PC-3 (cell line): ENCODE measurements at regions not wholly inside any gene's neighbourhood (a gene's known extent, or its start where the extent isn't known, plus 50 kb on each side); places are given as distances from the start of the nearest gene placed in this dataset.
"Not testable (repeated sequence)": the region's sequence is repeated elsewhere in the genome, so short reads cannot be mapped to it uniquely, and the experiment has no call there.

ENCODE experiments used
- ATAC-seq: fragments of 200-7000 bp; cut with Tn5 transposase; 2 replicates; pipeline ENCODE4 v1.9.1; 2020; ENCODE audit warnings: mild to moderate bottlenecking, moderate library complexity
- BruUV-seq: library from RNA; stranded (reverse); fragments of 400-500 nt; replicated peaks from 2 replicates; lab custom pipeline; 2021; lab: Mats Ljungman, UMichigan
- CTCF ChIA-PET: fragments of 300-600 bp; sonication (Branson Sonifier 250); formaldehyde crosslinking; loops from one replicate; lab custom pipeline; 2022; ENCODE audit warnings: antibody characterized with exemption; lab: Charles Lee
- POLR2A ChIA-PET: fragments of 300-600 bp; sonication (Branson Sonifier 250); formaldehyde crosslinking; loops from one replicate; lab custom pipeline; 2022; ENCODE audit warnings: antibody characterized with exemption; ENCODE audit not compliant: unreplicated experiment; lab: Charles Lee
- DNase-seq: peaks from one replicate; pipeline ENCODE4 v3.0.0-alpha.2; 2015
- H2AFZ ChIP-seq: fragments of 300-600 bp; sonication (generic); 2 replicates; pipeline ENCODE4 v1.6.0; 2016; ENCODE audit warnings: antibody characterized with exemption, low read length
- H3F3A ChIP-seq: fragments of 300-600 bp; sonication (generic); one replicate; pipeline ENCODE4 v1.6.0; 2017; ENCODE audit warnings: antibody characterized with exemption, low read length, control low read depth, mild to moderate bottlenecking; ENCODE audit not compliant: unreplicated experiment
- H3K27ac ChIP-seq: fragments of 300-600 bp; sonication (generic); 2 replicates; pipeline ENCODE4 v1.5.1; 2016; ENCODE audit warnings: mild to moderate bottlenecking, low read length
- H3K27me3 ChIP-seq: fragments of 300-600 bp; sonication (generic); 2 replicates; pipeline ENCODE4 v1.6.1; 2016; ENCODE audit warnings: low read length, mixed read lengths
- H3K36me3 ChIP-seq: fragments of 300-600 bp; sonication (generic); 2 replicates; pipeline ENCODE4 v1.6.1; 2016; ENCODE audit warnings: low read depth, mixed run types, low read length, mixed read lengths
- H3K4me1 ChIP-seq: fragments of 300-600 bp; sonication (generic); 2 replicates; pipeline ENCODE4 v1.5.1; 2016; ENCODE audit warnings: low read length; ENCODE audit not compliant: insufficient read depth
- H3K4me2 ChIP-seq: fragments of 300-600 bp; sonication (generic); 2 replicates; pipeline ENCODE4 v1.6.0; 2016; ENCODE audit warnings: low read length
- H3K4me3 ChIP-seq: fragments of 300-600 bp; sonication (generic); 2 replicates; pipeline ENCODE4 v1.5.1; 2016; ENCODE audit warnings: mild to moderate bottlenecking, low read length, mixed read lengths
- H3K79me2 ChIP-seq: fragments of 300-600 bp; sonication (generic); 2 replicates; pipeline ENCODE4 v1.6.1; 2017; ENCODE audit warnings: low read length, mixed read lengths
- H3K9ac ChIP-seq: fragments of 300-600 bp; sonication (generic); 2 replicates; pipeline ENCODE4 v1.6.0; 2016; ENCODE audit warnings: mild to moderate bottlenecking, low read length
- H3K9me2 ChIP-seq: fragments of 300-600 bp; sonication (generic); replicated peaks from 2 replicates; pipeline ENCODE4 v1.6.1; 2016; ENCODE audit warnings: mixed run types, low read length, mixed read lengths
- H3K9me3 ChIP-seq: fragments of 300-600 bp; sonication (generic); 2 replicates; pipeline ENCODE4 v1.6.1; 2016; ENCODE audit warnings: low read length, mixed read lengths
- H4K20me1 ChIP-seq: fragments of 300-600 bp; sonication (generic); 2 replicates; pipeline ENCODE4 v1.6.1; 2016; ENCODE audit warnings: low read length, mixed read lengths
- CTCF ChIP-seq: fragments of 300-600 bp; sonication (generic); conservative IDR thresholded peaks from 2 replicates; pipeline ENCODE4 v1.5.1; 2017; ENCODE audit warnings: antibody characterized with exemption, low read depth, mild to moderate bottlenecking, low read length
- EZH2 ChIP-seq: fragments of 300-600 bp; sonication (generic); IDR thresholded peaks from one replicate; pipeline ENCODE4 v1.6.1; 2017; ENCODE audit warnings: antibody characterized with exemption, mild to moderate bottlenecking, low read length; ENCODE audit not compliant: unreplicated experiment
- EZH2phosphoT487 ChIP-seq: fragments of 300-600 bp; sonication (generic); IDR thresholded peaks from 2 replicates; pipeline ENCODE4 v1.6.1; 2018; ENCODE audit warnings: mild to moderate bottlenecking, antibody characterized with exemption, low read length, borderline replicate concordance
- intact Hi-C: fragments of 100-400 bp; cut with micrococcal nuclease; formaldehyde crosslinking; loops from 2 replicates; pipeline ENCODE4 v1.9.0; 2023

GRCh38 chr18:10169064-10169562 lies 255.3 kb downstream of the VAPA start:
- H3K79me2 ChIP-seq = no peaks in the 10 kb centered on the region
- POLR2A ChIA-PET = interaction anchor here (0.5 kb wide), 1 partner anchor 186 kb away, joined by 3 read pairs; no protein-coding TSS in a partner anchor
- no peak overlapping the region for H3K4me3 ChIP-seq
- intact Hi-C loops = no loop called here
- H3K27me3 ChIP-seq = 0 out of 2 replicates have a peak, but pooled peaks cover 23% of the 10 kb centered on the region
- no peaks in the 10 kb centered on the region for H3K9me3 ChIP-seq
- TF ChIP-seq EZH2phosphoT487 = no peak
- TF ChIP-seq CTCF = no peak
- TF ChIP-seq EZH2 = no peak
- CTCF ChIA-PET = no interaction called here
- no peaks in the 10 kb centered on the region for H3F3A ChIP-seq
- H2AFZ ChIP-seq = no peak overlapping the region
- H4K20me1 ChIP-seq = no peaks in the 10 kb centered on the region
- no peaks in the 10 kb centered on the region for H3K9me2 ChIP-seq
- no TSS peak for BruUV-seq
- no peak overlapping the region for H3K27ac ChIP-seq
- ATAC-seq = no peak; the same call in 1 of the 2 replicates
- no peak overlapping the region for H3K4me2 ChIP-seq
- no peaks in the 10 kb centered on the region for H3K36me3 ChIP-seq
- H3K4me1 ChIP-seq = no peaks in the 10 kb centered on the region
- H3K9ac ChIP-seq = no peak overlapping the region
- peak; percentile 62 for DNase-seq

- Histone ChIP-seq H3K36me3 (no peaks in the 10 kb centered on the region), H3K79me2 (no peaks in the 10 kb centered on the region), H3K9me2 (no peaks in the 10 kb centered on the region), H3F3A (no peaks in the 10 kb centered on the region), H3K9ac (no peak overlapping the region), H3K4me1 (no peaks in the 10 kb centered on the region), H3K4me2 (no peak overlapping the region), H3K27me3 (0 out of 2 replicates have a peak, but pooled peaks cover 16% of the 10 kb centered on the region), H4K20me1 (no peaks in the 10 kb centered on the region), H3K9me3 (no peaks in the 10 kb centered on the region), H2AFZ (no peak overlapping the region), H3K4me3 (no peak overlapping the region), H3K27ac (no peak overlapping the region)
- intact Hi-C loops = no loop called here
- no peak for DNase-seq
- TF ChIP-seq EZH2phosphoT487 (no peak), EZH2 (no peak), CTCF (no peak)
- CTCF ChIA-PET = interaction anchor here (0.6 kb wide), 1 partner anchor 205 kb away, joined by 3 read pairs; no protein-coding TSS in a partner anchor
- BruUV-seq = no TSS peak
- no peak for ATAC-seq
- POLR2A ChIA-PET = interaction anchor here (0.5 kb wide), 1 partner anchor 186 kb away, joined by 3 read pairs; no protein-coding TSS in a partner anchor
These were observed 256.0 kb downstream of the VAPA start for GRCh38 chr18:10169814-10170213.

GRCh38 chr18:10170375-10170774 lies 256.6 kb downstream of the VAPA start:
- Histone ChIP-seq H3F3A (no peaks in the 10 kb centered on the region), H3K27ac (no peak overlapping the region), H3K4me3 (no peak overlapping the region), H4K20me1 (no peaks in the 10 kb centered on the region), H3K9ac (no peak overlapping the region), H3K9me2 (no peaks in the 10 kb centered on the region), H3K4me2 (no peak overlapping the region), H3K79me2 (no peaks in the 10 kb centered on the region), H3K4me1 (no peaks in the 10 kb centered on the region), H3K27me3 (0 out of 2 replicates have a peak, but pooled peaks cover 12% of the 10 kb centered on the region), H3K36me3 (no peaks in the 10 kb centered on the region), H2AFZ (no peak overlapping the region), H3K9me3 (no peaks in the 10 kb centered on the region)
- DNase-seq = no peak
- ATAC-seq = no peak
- intact Hi-C loops = no loop called here
- CTCF ChIA-PET = interaction anchor here (0.6 kb wide), 1 partner anchor 205 kb away, joined by 3 read pairs; no protein-coding TSS in a partner anchor
- POLR2A ChIA-PET = no interaction called here
- no TSS peak for BruUV-seq
- TF ChIP-seq CTCF = no peak
- no peak for TF ChIP-seq EZH2phosphoT487
- TF ChIP-seq EZH2 = no peak

GRCh38 chr18:10175333-10175732 lies 261.5 kb downstream of the VAPA start:
- H3F3A ChIP-seq, H3K9me2 ChIP-seq, H3K4me2 ChIP-seq, H3K27ac ChIP-seq, H3K9ac ChIP-seq, H3K27me3 ChIP-seq, BruUV-seq, POLR2A ChIA-PET, H3K36me3 ChIP-seq, intact Hi-C loops, H3K9me3 ChIP-seq, H3K4me3 ChIP-seq, H2AFZ ChIP-seq, H3K79me2 ChIP-seq, CTCF ChIA-PET, H3K4me1 ChIP-seq, H4K20me1 ChIP-seq, ATAC-seq, DNase-seq: not testable (repeated sequence)
